Karpas-422 (cell line): ENCODE measurements at regions not wholly inside any gene's neighbourhood (a gene's known extent, or its start where the extent isn't known, plus 50 kb on each side); places are given as distances from the start of the nearest gene placed in this dataset.
A peak's percentile ranks its signal among the peaks of the same experiment; 100 is the strongest.
"Not testable (repeated sequence)": the region's sequence is repeated elsewhere in the genome, so short reads cannot be mapped to it uniquely, and the experiment has no call there.

ENCODE experiments used
- DNase-seq: peaks from one replicate; pipeline ENCODE4 v3.0.0-alpha.2; 2015
- H2AFZ ChIP-seq: fragments of 200-600 bp; sonication (generic); 2 replicates; pipeline ENCODE4 v1.6.1; 2014; ENCODE audit warnings: antibody characterized with exemption, low read length, mixed read lengths
- H3K27ac ChIP-seq: fragments of 200-600 bp; sonication (generic); 2 replicates; pipeline ENCODE4 v1.5.1; 2014; ENCODE audit warnings: mild to moderate bottlenecking, low read length, moderate library complexity
- H3K27me3 ChIP-seq: fragments of 200-600 bp; sonication (generic); 2 replicates; pipeline ENCODE4 v1.6.1; 2014; ENCODE audit warnings: low read length, mixed read lengths
- H3K36me3 ChIP-seq: fragments of 200-600 bp; sonication (generic); 2 replicates; pipeline ENCODE4 v1.6.1; 2014; ENCODE audit warnings: low read length, mixed read lengths; ENCODE audit not compliant: insufficient read depth
- H3K4me1 ChIP-seq: fragments of 200-600 bp; sonication (generic); 2 replicates; pipeline ENCODE4 v1.6.1; 2014; ENCODE audit warnings: mild to moderate bottlenecking, low read length, mixed read lengths
- H3K4me2 ChIP-seq: fragments of 200-600 bp; sonication (generic); 2 replicates; pipeline ENCODE4 v1.6.1; 2014; ENCODE audit warnings: low read length, low read depth, mild to moderate bottlenecking; ENCODE audit not compliant: poor library complexity, severe bottlenecking
- H3K4me3 ChIP-seq: fragments of 200-600 bp; sonication (generic); 2 replicates; pipeline ENCODE4 v1.5.1; 2014; ENCODE audit warnings: mild to moderate bottlenecking, antibody characterized with exemption, low read length, mixed read lengths
- H3K79me2 ChIP-seq: fragments of 200-600 bp; sonication (generic); 2 replicates; pipeline ENCODE4 v1.6.1; 2014; ENCODE audit warnings: mild to moderate bottlenecking, low read length, mixed read lengths
- H3K9ac ChIP-seq: fragments of 200-600 bp; sonication (generic); 2 replicates; pipeline ENCODE4 v1.6.0; 2014; ENCODE audit warnings: low read length
- H3K9me2 ChIP-seq: fragments of 200-600 bp; sonication (generic), shearing (Covaris generic); replicated peaks from 2 replicates; pipeline ENCODE4 v1.6.0; 2014; ENCODE audit warnings: mild to moderate bottlenecking, low read length, moderate library complexity; ENCODE audit not compliant: insufficient read depth
- H3K9me3 ChIP-seq: fragments of 300-700, 200-600 bp; sonication (generic); 2 replicates; pipeline ENCODE4 v1.6.1; 2014; ENCODE audit warnings: low read length, mixed read lengths
- H4K20me1 ChIP-seq: fragments of 200-600 bp; sonication (generic); 2 replicates; pipeline ENCODE4 v1.6.1; 2014; ENCODE audit warnings: mild to moderate bottlenecking, antibody characterized with exemption, low read length, low read depth; ENCODE audit not compliant: insufficient read depth

- not testable (repeated sequence) for H3K36me3 ChIP-seq, H3K27me3 ChIP-seq, H3K9me3 ChIP-seq, H3K9me2 ChIP-seq, H3K4me3 ChIP-seq, H2AFZ ChIP-seq, H4K20me1 ChIP-seq
- peak overlapping the region; percentile 51 for H3K4me2 ChIP-seq
- peaks cover 87% of the 10 kb centered on the region for H3K4me1 ChIP-seq
- H3K79me2 ChIP-seq, result peaks cover 28% of the 10 kb centered on the region
- peak; percentile 59 for DNase-seq
- peak overlapping the region; percentile 57 for H3K9ac ChIP-seq
- H3K27ac ChIP-seq, result peak overlapping the region; percentile 87
These were observed 78.0 kb upstream of the CLEC6A start for GRCh38 chr12:8377756-8378155.

GRCh38 chr12:8382556-8382955 lies 73.2 kb upstream of the CLEC6A start:
- peak overlapping the region; percentile 87 for H3K27ac ChIP-seq
- H2AFZ ChIP-seq, H3K9me2 ChIP-seq, H3K27me3 ChIP-seq, H4K20me1 ChIP-seq, H3K9me3 ChIP-seq, H3K36me3 ChIP-seq: not testable (repeated sequence)
- peak; percentile 72 for DNase-seq
- peak overlapping the region; percentile 44; the same call in 1 of the 2 replicates for H3K4me3 ChIP-seq
- H3K9ac ChIP-seq, result peak overlapping the region; percentile 35
- peaks cover 46% of the 10 kb centered on the region for H3K4me1 ChIP-seq
- peak overlapping the region; percentile 30 for H3K4me2 ChIP-seq
- peaks cover 29% of the 10 kb centered on the region for H3K79me2 ChIP-seq

GRCh38 chr12:8384686-8385085 lies 71.1 kb upstream of the CLEC6A start:
- not testable (repeated sequence) for H3K9me3 ChIP-seq, H3K36me3 ChIP-seq, H3K9ac ChIP-seq, H3K4me2 ChIP-seq, H3K9me2 ChIP-seq, H3K27me3 ChIP-seq, DNase-seq, H2AFZ ChIP-seq, H3K27ac ChIP-seq, H4K20me1 ChIP-seq, H3K4me3 ChIP-seq
- Histone ChIP-seq H3K4me1 (peaks cover 36% of the 10 kb centered on the region), H3K79me2 (peaks cover 32% of the 10 kb centered on the region)

GRCh38 chr12:8385431-8385830 lies 70.3 kb upstream of the CLEC6A start:
- not testable (repeated sequence) for H3K9me2 ChIP-seq, H3K9ac ChIP-seq, H3K9me3 ChIP-seq, H3K4me3 ChIP-seq, H2AFZ ChIP-seq, H3K27me3 ChIP-seq, DNase-seq, H4K20me1 ChIP-seq, H3K36me3 ChIP-seq, H3K4me2 ChIP-seq
- peaks cover 35% of the 10 kb centered on the region for H3K79me2 ChIP-seq
- H3K27ac ChIP-seq, result 0 out of 2 replicates have a peak overlapping the region, but pooled peaks have one; percentile 22
- H3K4me1 ChIP-seq, result peaks cover 34% of the 10 kb centered on the region

GRCh38 chr12:8386661-8387060 lies 69.1 kb upstream of the CLEC6A start:
- not testable (repeated sequence) for H2AFZ ChIP-seq, DNase-seq, H4K20me1 ChIP-seq, H3K9ac ChIP-seq, H3K9me3 ChIP-seq, H3K9me2 ChIP-seq, H3K4me2 ChIP-seq, H3K27me3 ChIP-seq, H3K4me3 ChIP-seq, H3K27ac ChIP-seq, H3K36me3 ChIP-seq
- peaks cover 28% of the 10 kb centered on the region for H3K79me2 ChIP-seq
- H3K4me1 ChIP-seq, result peaks cover 24% of the 10 kb centered on the region

GRCh38 chr12:8389296-8389695 lies 66.5 kb upstream of the CLEC6A start:
- not testable (repeated sequence) for H3K27me3 ChIP-seq, H3K36me3 ChIP-seq, H3K9me2 ChIP-seq, H2AFZ ChIP-seq, H3K9me3 ChIP-seq, H4K20me1 ChIP-seq, DNase-seq
- Histone ChIP-seq H3K79me2 (peaks cover 28% of the 10 kb centered on the region), H3K4me3 (peak overlapping the region; percentile 55), H3K4me1 (peaks cover 13% of the 10 kb centered on the region), H3K27ac (peak overlapping the region; percentile 65), H3K4me2 (peak overlapping the region; percentile 46), H3K9ac (peak overlapping the region; percentile 70)

GRCh38 chr12:8390001-8390777 lies 65.6 kb upstream of the CLEC6A start:
- H3K9me3 ChIP-seq, H4K20me1 ChIP-seq, H3K9me2 ChIP-seq, H3K27me3 ChIP-seq, H2AFZ ChIP-seq, H3K36me3 ChIP-seq: not testable (repeated sequence)
- Histone ChIP-seq H3K4me2 (peak overlapping the region; percentile 46), H3K79me2 (peaks cover 21% of the 10 kb centered on the region), H3K4me1 (peaks cover 13% of the 10 kb centered on the region), H3K27ac (peak overlapping the region; percentile 65), H3K9ac (peak overlapping the region; percentile 70), H3K4me3 (peak overlapping the region; percentile 55)
- DNase-seq, result peak; percentile 55

- H3K9ac ChIP-seq, H3K36me3 ChIP-seq, H4K20me1 ChIP-seq, H3K4me1 ChIP-seq, H3K27me3 ChIP-seq, H3K27ac ChIP-seq, H3K9me2 ChIP-seq, H3K79me2 ChIP-seq, H3K4me3 ChIP-seq, H3K9me3 ChIP-seq, H2AFZ ChIP-seq: not testable (repeated sequence)
- peak overlapping the region; percentile 35 for H3K4me2 ChIP-seq
- DNase-seq, result peak; percentile 83
These were observed 59.3 kb upstream of the CLEC6A start for GRCh38 chr12:8396225-8397071.
